ENCODE measurements at regions not wholly inside any gene's neighbourhood (a gene's known extent, or its start where the extent isn't known, plus 50 kb on each side); places are given as distances from the start of the nearest gene placed in this dataset.
"Not testable (repeated sequence)": the region's sequence is repeated elsewhere in the genome, so short reads cannot be mapped to it uniquely, and the experiment has no call there.

DNA sequence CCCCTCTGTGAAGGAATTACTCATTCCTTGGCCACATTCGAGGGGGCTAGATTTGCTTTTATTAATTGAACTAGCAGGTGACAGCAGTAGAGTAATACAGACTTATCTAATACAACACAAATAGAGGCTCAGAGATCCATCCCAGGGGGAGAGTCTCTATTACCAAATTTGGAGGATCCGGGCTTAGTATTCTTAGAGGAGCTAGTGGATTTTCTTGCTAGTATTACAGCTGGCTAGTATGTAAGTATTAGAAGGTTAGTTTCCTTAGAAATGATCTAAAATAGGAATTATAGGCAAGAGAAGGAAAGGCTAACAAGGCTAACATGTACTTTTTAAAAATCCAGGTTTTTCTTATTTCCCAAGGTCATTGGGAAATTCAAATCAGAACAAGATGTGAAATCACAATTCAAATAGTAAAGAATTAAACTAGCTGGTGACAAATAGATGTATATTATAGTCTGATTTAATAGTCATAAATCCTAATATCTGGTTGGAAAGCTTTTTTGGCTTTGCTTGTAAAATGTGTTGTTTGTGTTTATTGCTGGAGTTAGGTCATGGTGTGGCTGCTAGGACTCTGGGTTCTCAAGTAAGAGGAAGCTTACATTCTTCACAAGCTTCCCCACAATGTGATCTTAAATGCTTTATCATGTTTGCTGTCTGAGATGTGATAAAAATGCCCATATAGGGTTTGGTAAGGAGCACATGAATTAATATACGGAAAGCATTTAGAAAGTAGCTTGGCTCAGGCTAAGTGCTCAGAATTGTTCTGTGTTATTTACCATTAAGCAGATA, 160.4 kb upstream of the MPDZ start:
- no peaks in the 10 kb centered on the region for H3K27me3 ChIP-seq
- no peak for TF ChIP-seq POLR2A (IDR thresholded peaks at IDR 0.05)

GRCh38 chr9:13437866-13438265, 158.4 kb upstream of the MPDZ start:
- no peak overlapping the region for H3K4me3 ChIP-seq
- no peaks in the 10 kb centered on the region for H3K27me3 ChIP-seq
- DNase-seq, result no peak
- no peak overlapping the region for H3K27ac ChIP-seq
- TF ChIP-seq, protein P1, sequence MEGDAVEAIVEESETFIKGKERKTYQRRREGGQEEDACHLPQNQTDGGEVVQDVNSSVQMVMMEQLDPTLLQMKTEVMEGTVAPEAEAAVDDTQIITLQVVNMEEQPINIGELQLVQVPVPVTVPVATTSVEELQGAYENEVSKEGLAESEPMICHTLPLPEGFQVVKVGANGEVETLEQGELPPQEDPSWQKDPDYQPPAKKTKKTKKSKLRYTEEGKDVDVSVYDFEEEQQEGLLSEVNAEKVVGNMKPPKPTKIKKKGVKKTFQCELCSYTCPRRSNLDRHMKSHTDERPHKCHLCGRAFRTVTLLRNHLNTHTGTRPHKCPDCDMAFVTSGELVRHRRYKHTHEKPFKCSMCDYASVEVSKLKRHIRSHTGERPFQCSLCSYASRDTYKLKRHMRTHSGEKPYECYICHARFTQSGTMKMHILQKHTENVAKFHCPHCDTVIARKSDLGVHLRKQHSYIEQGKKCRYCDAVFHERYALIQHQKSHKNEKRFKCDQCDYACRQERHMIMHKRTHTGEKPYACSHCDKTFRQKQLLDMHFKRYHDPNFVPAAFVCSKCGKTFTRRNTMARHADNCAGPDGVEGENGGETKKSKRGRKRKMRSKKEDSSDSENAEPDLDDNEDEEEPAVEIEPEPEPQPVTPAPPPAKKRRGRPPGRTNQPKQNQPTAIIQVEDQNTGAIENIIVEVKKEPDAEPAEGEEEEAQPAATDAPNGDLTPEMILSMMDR (IDR thresholded peaks at IDR 0.05), result no peak
- no peak for TF ChIP-seq POLR2A (IDR thresholded peaks at IDR 0.05)
- no peaks in the 10 kb centered on the region for H3K36me3 ChIP-seq
- no peaks in the 10 kb centered on the region for H3K9me3 ChIP-seq
- no peaks in the 10 kb centered on the region for H3K4me1 ChIP-seq

More for the DNA sequence above, 160.4 kb upstream of the MPDZ start:
- no peak for DNase-seq
- H3K36me3 ChIP-seq, result no peaks in the 10 kb centered on the region
- H3K4me3 ChIP-seq, result no peak overlapping the region
- no peaks in the 10 kb centered on the region for H3K9me3 ChIP-seq
- no peaks in the 10 kb centered on the region for H3K4me1 ChIP-seq
- no peak overlapping the region for H3K27ac ChIP-seq

DNA sequence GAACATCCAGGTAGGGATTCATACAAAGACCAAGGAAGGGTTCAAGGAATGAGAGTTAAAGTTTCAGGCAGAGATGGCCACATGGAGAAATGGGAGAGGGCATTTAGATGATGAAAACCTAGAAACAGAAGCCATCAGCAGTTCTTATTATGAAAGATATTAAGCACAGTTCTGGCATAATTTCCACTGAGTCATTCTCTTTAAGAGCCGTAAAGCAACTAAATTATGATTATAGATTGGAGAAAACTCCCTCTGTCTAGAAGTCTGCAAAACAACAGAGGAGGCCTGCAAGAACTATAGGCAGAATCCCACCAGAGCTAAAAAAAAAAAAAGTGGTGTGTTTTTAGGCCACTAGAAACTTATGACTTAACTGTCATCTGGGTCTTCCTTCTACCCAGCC, 157.1 kb upstream of the MPDZ start:
- H3K27me3 ChIP-seq, result no peaks in the 10 kb centered on the region
- H3K9me3 ChIP-seq, result no peaks in the 10 kb centered on the region
- TF ChIP-seq POLR2A (IDR thresholded peaks at IDR 0.05), result no peak
- TF ChIP-seq, protein P1 (IDR thresholded peaks at IDR 0.05), result no peak
- H3K27ac ChIP-seq, result no peak overlapping the region
- no peak overlapping the region for H3K4me3 ChIP-seq
- H3K36me3 ChIP-seq, result no peaks in the 10 kb centered on the region
- no peaks in the 10 kb centered on the region for H3K4me1 ChIP-seq
- no peak for DNase-seq

DNA sequence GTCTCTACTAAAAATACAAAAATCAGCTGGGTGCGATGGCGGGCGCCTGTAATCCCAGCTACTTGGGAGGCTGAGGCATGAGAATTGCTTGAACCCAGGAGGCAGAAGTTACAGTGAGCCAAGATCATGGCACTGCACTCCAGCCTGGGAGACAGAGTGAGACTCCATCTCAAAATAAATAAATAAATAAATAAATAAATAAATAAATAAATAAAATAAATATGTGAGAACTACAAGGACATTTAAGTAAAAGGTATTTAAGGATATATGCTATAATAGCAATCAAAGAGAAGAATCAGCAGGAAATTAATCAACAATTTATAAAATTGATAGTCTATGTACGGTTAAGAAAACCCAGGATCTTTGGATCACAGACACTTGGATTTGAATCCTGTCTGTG, 154.0 kb upstream of the MPDZ start:
- H3K36me3 ChIP-seq, H3K4me1 ChIP-seq, DNase-seq, H3K4me3 ChIP-seq, H3K27me3 ChIP-seq, H3K9me3 ChIP-seq, H3K27ac ChIP-seq: not testable (repeated sequence)

- Histone ChIP-seq H3K27ac (no peak overlapping the region), H3K36me3 (no peaks in the 10 kb centered on the region)
Observed at GRCh38 chr9:13432904-13433303, 153.4 kb upstream of the MPDZ start.

DNA sequence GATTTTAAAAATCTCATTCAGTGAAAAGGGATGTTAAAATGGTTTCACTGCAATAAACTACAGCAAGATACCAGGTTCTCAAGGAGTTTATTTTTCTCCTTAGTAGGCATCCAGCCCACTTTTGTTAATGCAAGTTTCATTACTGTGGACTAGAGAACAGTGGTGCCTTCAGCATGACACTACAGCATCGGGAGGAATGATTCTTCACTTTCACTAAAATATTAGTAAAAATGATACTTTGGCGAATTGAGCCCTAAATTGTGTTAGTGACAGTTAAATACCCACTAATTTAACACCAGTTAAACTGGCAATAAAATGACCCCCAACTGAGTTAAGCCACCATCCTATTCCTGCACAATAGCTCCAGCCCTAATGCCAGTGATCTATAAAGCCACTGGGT, 152.2 kb upstream of the MPDZ start:
- Histone ChIP-seq H3K4me3 (no peak overlapping the region), H3K27ac (no peak overlapping the region)
- TF ChIP-seq, protein P1 (IDR thresholded peaks at IDR 0.05), result no peak
- TF ChIP-seq POLR2A (IDR thresholded peaks at IDR 0.05), result no peak

More at GRCh38 chr9:13432904-13433303, 153.4 kb upstream of the MPDZ start:
- Histone ChIP-seq H3K4me3 (no peak overlapping the region), H3K4me1 (no peaks in the 10 kb centered on the region), H3K9me3 (no peaks in the 10 kb centered on the region), H3K27me3 (no peaks in the 10 kb centered on the region)
- no peak for DNase-seq
- TF ChIP-seq POLR2A (IDR thresholded peaks at IDR 0.05), result no peak
- TF ChIP-seq, protein P1 (IDR thresholded peaks at IDR 0.05), result no peak

GRCh38 chr9:13431222-13431536, 151.7 kb upstream of the MPDZ start:
- Histone ChIP-seq H3K4me1 (no peaks in the 10 kb centered on the region), H3K36me3 (no peaks in the 10 kb centered on the region), H3K9me3 (no peaks in the 10 kb centered on the region), H3K4me3 (no peak overlapping the region), H3K27me3 (no peaks in the 10 kb centered on the region), H3K27ac (no peak overlapping the region)
- TF ChIP-seq, protein P1 (IDR thresholded peaks at IDR 0.05), result no peak
- DNase-seq, result no peak

More for the DNA sequence above, 152.2 kb upstream of the MPDZ start:
- no peaks in the 10 kb centered on the region for H3K4me1 ChIP-seq
- no peak for DNase-seq
- H3K36me3 ChIP-seq, result no peaks in the 10 kb centered on the region
- no peaks in the 10 kb centered on the region for H3K9me3 ChIP-seq
- H3K27me3 ChIP-seq, result no peaks in the 10 kb centered on the region

All from Peyer's patch (tissue), 4 donors.